ENCODE measurements at regions not wholly inside any gene's neighbourhood (a gene's known extent, or its start where the extent isn't known, plus 50 kb on each side); places are given as distances from the start of the nearest gene placed in this dataset.
"Not testable (repeated sequence)": the region's sequence is repeated elsewhere in the genome, so short reads cannot be mapped to it uniquely, and the experiment has no call there.

DNA sequence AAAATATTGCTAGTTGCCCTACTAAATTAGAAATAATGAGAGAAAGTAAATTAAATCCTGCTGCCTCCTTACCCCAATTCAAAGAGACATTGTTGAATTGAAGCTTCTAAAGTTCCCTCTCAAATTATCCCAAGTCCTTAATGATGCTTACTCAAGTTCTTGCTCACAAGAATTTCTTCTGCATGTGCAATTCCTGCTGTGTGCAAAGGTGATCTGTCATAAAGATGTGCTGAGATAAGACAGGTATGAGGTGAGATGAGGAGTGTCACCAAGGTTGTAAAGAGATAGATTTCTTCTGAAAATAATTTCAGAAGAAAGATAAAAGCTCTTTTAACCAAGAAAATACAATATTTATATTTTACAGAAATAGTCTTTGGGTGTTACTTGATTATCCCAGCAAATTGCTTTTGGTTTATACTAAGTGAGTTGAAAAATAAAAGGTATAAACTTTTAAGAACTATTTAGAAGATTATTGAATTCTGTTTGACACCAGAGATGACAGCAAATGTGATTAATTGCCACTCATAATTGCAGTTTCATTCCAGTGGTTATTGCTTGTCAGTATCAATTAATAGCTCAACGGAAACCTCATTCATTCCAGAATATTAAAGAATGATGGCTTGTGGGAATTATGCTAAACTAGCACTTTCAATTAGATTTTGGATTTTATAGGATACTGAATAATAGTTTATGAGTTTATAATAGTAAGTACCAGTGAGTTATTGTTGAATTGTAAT, 674.3 kb downstream of the STK39 start:
- DNase-seq: no peak

DNA sequence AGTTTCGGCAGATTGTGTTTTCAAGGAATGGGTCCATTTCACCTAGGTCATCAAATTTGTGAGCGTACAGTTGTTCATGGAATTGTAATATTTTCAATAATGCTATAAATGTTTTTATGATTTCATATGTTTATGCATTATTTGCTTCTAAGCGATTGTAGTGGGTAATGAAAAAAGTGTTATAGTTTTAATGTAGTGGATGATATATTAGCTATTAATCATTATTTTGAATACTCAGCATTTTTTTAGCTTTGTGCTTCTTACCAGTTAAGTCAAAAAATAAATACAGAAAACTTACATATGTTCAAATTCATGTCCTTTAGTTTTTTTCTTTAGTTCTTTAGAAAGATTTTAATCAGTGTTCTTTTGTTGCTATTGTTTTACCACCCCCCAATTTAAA, 677.0 kb downstream of the STK39 start:
- no peak for DNase-seq

DNA sequence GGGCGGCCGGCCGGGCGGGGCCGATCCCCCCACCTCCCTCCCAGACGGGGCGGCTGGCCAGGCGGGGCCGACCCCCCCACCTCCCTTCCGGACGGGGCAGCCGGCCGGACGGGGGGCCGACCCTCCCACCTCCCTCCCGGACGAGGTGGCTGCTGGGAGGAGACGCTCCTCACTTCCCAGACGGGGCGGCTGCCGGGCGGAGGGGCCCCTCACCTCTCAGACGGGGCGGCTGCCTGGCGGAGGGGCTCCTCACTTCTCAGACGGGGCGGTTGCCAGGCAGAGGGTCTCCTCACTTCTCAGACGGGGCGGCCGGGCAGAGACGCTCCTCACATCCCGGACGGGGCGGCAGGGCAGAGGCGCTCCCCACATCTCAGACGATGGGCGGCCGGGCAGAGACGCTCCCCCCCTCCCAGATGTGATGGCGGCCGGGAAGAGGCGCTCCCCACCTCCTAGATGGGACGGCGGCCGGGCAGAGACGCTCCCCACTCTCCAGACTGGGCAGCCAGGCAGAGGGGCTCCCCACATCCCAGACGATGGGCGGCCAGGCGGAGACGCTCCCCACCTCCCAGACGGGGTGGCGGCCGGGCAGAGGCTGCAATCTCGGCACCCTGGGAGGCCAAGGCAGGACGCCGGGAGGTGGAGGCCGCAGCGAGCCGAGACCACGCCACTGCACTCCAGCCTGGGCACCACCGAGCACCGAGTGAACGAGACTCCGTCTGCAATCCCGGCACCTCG, 675.8 kb downstream of the XIRP2 start:
- DNase-seq: not testable (repeated sequence)

DNA sequence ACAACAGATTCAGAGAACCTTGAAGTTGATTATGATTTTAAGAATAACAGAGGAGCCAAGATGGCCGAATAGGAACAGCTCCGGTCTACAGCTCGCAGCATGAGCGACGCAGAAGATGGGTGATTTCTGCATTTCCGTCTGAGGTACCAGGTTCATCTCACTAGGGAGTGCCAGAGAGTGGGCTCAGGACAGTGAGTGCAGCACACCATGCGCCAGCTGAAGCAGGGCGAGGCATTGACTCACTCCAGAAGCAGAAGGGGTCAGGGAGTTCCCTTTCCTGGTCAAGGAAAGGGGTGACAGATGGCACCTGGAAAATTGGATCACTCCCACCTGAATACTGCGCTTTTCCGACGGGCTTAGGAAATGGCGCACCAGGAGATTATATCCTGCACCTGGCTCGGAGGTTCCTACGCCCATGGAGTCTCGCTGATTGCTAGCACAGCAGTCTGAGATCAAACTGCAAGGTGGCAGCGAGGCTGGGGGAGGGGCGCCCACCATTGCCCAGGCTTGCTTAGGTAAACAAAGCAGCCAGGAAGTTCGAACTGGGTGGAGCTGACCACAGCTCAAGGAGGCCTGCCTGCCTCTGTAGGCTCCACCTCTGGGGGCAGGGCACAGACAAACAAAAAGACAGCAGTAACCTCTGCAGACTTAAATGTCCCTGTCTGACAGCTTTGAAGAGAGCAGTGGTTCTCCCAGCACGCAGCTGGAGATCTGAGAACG, 670.2 kb downstream of the XIRP2 start:
- not testable (repeated sequence) for DNase-seq

DNA sequence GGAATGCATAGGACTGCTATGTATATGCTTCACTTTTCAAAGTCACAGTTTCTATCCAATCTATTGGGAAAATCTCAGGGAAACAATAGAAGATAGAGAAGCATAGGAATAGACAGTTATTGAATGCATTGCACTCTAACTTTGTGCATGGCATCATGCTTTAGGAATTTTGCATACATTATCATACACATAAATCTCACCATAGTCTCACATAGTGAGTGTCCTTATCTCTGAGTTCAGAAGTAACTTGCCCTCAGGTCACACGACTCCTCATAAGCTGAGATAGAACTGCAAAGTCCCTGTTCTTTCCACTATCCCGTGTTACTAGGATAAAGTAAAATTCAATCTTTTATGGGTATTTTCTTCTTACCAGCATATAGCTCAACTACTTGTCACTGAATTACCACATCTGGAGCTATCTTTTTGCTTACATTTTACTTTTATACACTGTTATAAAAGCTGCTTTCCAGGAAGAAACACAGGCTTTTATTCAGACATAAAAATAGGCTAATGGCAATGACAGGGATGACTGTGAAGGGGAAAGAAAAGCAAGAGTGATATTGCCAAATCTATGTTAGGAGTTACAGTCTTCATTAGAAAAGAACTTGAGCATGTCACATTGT, 666.9 kb downstream of the XIRP2 start:
- no peak for DNase-seq

DNA sequence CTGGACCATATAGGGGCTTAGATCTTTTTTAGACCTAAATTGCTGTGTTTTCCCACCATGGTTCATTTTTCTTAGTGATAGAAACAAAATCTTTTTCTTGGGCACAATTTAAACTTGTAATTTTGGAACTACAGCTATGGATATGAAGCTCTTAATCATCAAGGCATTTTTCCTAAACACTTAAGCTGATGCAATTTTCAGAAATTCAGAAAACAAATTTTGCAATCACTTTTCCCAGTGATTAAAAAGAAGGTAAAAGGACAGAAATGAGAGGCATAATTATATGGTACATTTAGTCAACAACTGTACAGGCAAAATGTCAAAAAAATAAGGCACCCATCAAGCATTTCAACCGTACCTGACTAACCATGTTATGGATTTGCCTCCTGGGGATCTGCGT, 665.4 kb downstream of the XIRP2 start:
- DNase-seq: no peak

DNA sequence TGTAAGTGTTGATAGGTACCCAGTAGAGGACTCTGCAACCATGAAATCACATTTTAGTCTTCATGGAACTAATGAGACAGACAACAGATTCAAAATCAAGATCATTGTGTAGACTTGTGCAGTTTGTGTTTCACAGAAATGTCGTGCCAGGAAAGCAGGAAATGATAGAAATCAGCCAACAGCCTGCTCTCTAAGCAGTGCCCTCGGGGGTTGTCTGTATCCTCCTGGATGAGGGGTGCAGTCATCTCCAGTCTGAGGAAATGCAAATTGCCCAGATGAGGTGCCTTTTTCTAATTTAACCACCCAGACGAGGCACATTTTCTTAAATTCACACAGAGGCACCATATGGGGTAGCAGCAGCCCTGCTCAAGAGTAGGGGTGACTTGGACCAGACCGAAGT, 663.1 kb downstream of the XIRP2 start:
- no peak for DNase-seq

DNA sequence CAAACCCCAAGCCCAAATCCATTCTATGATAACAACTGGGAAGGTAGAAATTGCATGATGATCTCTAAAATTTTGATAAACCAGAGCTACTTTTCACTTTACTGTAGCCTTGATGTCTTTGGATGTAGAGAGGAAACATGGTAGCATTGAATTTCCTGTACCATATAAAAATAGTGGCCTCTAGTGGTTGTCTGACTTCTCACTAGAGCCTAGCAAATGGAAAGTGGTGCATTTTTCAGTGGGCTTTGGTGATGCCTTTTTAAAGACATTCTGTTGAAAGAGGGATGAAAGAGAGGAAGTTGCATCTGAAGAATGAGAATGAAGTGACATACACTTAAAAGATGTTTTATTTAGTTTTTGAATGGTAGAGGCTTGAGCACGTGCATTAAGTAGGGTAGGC, 662.2 kb downstream of the XIRP2 start:
- peak in 1 of 2 experiments; percentile 51 for DNase-seq

DNA sequence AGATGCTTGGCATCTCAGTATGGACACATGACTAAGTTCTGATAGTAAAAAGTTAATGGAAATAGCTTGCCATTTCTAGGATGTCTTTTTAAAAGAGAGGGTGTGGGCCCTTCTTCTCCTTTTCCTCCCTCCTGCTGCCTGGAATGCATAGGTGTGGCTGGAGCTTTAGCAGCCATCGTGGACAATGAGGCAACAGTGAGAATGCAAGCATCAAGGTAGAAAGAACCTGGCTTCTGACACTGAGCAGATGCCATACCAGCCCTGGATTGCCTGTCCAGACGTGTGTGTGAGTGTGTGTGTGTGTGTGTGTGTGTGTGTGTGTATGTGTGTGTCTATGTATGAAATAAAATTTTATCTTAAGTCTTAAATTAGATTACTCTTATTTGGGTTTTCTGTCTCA, 660.1 kb downstream of the XIRP2 start:
- DNase-seq: no peak

DNA sequence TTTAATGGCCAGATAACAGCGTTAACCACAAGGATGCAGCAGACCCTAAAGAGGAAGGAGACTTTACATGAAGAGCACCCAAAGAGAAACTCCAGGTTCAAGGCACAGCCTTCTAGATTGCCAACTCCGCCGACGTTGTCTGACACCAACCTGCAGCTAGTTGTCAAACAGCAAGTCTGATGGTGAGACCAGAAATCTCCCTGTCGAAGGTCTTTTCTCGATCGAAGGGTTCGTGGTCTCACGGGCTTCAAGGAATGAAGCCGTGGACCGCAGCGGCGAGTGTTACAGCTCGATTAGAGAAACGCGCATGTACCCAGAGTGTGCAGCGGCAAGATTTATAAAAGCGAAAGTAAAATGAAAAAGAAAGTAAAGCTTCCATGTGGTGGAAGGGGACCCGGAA, 656.3 kb downstream of the XIRP2 start:
- no peak for DNase-seq

DNA sequence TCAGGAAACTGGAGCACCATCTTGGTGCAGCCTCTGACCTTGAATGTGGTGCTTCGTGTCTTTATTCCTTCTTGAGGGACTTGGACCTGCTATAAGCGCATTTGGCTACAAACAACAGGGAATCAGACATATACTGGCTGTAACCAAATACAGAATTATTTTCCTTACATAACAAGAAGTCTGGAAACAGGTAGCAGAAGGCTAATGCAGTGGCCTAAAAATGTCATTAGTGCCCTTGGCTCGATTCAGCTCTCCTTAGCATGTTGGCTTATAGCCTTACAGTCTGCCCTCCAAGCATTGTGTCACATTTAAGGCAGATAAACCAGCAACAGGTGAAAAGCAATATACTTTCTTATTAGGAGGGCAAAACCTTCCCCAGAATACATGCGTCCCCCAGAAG, 655.4 kb downstream of the XIRP2 start:
- DNase-seq: no peak

DNA sequence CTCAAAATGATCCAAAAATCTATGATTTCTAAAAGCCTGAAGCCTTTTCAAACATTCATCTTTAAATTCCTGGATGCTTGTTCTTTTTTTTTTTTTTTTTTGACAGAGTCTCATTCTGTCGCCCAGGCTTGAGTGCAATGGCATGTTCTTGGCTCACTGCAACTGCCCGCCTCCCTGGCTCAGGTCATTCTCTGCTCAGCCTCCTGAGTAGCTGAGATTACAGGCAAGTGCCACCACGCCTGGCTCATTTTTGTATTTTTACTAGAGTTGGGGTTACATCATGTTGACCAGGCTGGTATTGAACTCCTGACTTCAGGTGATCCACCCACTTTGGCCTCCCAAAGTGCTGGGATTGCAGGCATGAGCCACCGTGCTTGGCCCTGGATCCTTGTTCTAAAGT, 649.5 kb downstream of the XIRP2 start:
- no peak for DNase-seq

DNA sequence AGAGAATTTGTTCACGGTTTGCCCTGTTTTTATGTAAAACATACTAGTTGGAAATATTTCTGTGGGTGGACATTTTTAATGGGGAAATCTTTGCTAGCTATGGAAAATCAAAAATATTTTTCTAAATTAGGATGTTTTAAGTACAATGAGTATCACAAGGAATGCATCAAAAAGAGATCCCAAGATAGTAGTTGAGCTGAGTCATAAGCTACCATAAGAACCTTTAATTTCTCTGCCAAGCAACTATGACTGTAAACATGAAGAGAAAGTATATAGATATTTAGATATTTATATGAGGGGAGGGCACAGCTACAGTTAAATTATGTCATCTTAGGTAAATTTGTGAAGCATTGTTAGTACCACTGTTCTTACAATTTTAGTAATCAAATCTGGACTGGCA, 646.2 kb downstream of the XIRP2 start:
- no peak for DNase-seq

DNA sequence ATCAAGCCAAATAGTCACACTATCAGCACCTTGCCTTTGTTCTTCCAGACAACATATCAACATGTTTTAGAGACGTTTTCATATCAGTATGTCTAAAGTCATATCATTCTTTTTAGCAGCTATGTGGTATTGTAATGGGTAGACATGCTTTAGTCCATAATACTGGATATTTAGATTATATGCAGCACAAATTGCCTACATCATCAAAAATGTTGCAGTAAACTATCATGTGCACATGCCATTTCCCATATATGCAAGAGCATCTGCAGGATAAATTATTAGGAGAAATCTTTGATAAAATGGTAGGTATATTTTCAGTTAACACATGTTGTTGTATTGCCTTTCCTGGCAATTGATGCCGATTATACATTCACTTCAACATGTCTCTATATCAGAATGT, 636.5 kb downstream of the XIRP2 start:
- no peak for DNase-seq

DNA sequence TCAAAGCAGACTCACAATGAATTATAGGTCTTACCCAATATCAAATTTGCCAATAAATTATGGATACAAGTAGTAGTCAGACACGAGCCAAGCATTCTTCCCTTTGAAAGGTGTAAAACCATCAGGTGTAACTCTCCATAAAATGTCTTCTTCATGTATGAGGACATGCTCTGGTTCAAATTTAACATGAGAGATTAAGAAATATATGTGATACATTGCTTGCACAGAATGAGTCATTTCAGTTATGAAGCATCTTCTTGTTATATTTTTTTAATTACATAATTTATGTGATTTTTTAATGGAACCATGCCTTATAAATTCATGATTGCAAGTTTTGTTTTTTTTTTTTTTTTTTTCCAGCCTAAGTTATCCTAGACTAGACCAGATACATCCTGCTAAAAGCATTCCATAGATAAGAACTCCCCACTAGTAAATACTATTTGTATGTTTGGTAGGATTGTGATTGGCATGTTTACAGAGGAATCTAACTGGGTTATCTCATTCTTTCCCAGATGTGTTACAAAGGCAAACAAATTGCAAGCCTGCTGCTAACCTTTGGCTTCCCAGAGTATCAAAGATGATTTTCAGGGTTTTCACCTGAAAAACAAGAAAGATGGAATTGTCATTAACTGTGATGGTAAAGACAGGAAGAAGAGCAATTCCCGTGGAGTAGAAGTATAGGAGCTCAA, 621.9 kb downstream of the XIRP2 start:
- DNase-seq: peak in 1 of 2 experiments; percentile 40

DNA sequence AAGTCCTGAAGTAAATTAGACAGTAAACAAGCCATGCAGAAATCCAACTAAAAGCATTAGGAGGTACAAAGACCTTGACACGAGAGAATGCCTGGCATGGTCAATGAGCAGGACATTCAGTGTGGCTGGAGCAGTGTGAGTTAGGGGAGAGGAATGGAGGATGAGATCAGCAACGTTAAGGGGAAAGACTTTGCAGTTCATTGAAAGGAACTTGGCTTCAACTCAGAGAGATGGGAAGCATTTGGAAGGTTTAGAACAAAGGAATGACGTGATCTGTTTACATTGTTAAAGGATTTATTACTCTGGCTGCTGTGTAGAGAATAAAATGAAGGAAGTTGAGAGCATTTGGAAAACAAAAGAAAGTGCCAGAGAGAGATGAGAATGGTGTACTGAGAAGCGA, 621.3 kb downstream of the XIRP2 start:
- no peak for DNase-seq

DNA sequence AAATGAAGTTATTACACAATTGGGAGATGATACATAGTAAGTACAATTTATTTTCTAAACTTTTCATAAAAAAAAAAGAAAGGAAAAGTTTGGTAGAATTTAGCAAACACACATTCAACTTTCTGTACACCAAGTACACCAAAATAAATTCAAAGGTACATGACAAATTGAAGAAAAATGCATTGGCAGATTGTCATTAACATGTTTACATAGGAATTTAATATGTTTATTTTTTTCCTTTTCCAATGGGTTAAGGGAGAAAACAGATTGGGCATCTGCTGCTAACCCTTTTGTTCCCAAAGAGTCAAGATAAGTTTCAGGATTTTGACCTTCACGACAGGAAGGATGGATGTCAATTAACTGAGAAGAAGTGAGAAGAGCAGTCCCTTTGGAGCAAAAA, 620.4 kb downstream of the XIRP2 start:
- no peak for DNase-seq

DNA sequence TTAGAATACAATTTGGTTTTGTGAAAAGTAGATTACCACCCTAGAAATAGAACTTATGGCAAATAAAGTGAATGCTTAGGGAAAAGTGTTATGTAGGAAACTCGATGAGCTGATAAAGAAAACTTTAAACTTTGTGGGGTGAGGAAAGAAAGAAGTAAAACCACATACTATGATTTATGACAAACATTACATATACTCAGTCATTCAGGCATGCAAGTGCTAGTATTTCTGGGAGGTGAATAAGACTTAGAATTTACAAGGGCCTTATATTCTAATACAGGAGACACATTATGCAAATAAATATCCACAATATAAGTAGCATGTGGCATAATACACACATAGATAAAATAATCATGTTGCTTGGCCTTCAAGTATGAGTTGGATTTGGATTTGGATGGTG, 618.1 kb downstream of the XIRP2 start:
- no peak for DNase-seq

DNA sequence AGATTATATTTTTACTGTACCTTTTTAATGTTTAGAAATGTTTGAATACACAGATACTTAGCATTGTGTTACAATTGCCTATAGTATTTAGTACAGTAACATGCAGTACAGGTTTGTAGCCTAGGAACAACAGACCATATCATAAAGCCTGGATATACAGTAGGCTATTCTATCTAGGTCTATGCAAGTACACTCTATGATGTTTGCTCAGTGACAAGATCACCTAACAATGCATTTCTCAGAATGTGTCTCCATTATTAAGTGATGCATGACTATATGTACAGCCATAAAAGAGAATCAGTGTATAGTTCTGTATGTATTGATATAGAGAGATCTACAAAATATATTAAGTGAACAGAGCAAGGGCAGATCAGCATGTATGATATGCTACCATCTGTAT, 616.4 kb downstream of the XIRP2 start:
- no peak for DNase-seq

DNA sequence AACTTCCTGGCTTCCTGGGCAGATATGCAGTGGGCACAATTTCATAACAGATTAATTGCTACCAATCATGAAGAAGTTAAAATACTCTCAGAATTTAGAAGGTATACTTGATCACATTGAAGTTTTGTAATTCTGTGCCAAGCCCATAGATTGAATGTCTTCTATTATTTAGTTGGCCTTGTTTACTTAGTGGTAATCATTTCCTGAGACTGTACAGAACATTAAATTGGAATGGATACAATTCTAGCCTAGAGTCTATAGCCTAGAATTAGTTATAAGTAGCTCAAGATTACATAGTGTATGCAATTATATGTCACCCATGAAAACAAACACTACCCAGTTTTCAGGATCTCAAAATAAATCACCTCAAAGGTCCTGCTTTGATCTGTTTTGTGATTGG, 615.8 kb downstream of the XIRP2 start:
- DNase-seq: no peak

DNA sequence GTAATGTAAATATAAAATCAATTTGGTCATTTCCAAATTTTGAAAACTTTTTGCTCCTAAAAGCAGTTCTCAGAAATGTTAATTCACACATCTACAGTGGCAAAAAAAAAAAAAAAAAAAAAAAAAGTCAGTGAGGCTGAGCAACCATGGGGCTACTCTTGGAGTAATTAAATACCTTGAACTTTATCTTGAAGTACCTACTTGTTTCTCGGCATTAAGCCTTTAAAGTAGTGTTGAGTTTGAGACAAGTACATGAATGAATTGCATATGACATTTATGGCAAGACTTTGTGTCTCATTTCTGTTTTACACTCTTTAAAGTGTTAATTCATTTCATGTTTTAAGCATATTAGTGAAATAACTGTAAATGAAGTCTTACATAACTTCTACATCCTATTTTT, 613.3 kb downstream of the XIRP2 start:
- no peak for DNase-seq

DNA sequence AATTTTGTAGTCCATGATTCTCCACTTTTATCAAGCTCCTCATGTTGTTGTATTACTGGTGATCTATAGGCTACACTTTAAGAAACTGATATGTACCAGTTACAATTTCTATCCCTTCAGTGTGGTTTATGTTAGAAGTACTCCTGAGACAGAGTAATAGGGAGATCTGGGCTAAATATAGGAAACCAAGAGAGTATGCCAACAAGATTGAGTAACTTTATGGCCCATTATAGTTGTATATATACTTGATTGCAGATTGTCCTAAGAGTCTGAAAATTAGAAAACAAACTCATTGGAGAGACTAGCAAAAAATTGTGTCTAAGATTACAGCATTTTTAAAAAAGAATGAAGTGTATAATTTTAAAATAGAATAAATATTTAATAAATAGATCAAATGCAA, 605.6 kb downstream of the XIRP2 start:
- no peak for DNase-seq

DNA sequence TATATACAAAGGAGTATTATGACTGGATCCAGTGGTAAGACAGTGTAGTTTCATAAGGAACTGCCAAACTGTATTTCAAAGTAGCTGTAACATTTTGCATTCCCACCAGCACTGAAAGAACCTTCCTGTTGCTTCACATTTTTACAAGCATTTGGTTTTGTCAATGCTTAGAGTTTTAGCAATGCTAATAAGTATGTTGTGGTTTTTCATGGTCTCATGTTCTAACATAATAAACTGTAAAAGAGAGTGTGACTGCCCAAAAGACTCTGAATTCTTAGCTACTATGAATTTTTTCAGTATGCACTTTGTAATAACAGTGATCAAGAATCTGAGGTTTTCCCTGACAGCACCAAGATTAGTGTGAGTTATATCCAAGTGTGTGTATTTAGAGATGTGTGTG, 604.2 kb downstream of the XIRP2 start:
- DNase-seq: no peak
